ENCODE measurements at regions not wholly inside any gene's neighbourhood (a gene's known extent, or its start where the extent isn't known, plus 50 kb on each side); places are given as distances from the start of the nearest gene placed in this dataset.

DNA sequence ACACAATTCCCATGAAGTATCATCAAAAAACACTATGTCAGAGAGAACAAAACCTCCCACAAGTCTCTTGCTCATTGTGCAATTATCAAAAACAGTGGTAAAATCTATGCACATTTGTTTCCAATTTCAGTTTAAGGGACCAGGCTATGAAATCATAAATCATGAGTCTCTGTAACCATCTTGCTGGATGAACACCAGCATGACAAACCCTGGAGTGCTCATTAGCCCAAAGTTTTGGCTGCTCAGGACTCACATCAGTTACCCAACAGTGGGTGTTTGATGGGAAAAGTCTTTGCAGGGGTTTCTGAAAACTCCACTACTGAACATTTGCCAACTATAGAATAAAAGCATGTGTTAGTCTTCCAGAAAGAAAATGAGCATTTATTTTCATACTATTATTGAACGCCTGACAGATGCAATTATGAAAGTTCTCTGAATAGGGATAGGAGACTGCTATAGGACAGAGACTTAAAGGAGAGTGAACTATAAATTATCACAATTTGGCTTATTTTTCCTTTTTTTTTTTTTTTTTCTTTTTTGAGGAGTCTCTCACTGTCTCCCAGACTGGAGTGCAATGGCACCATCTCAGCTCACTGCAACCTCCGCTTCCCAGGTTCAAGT is 240.8 kb upstream of the KCNMB2 start:
- Histone ChIP-seq H3K4me2 (no peak overlapping the region), H3K9me2 (ENCODE audit: insufficient read depth) (no peaks in the 10 kb centered on the region), H3F3A (ENCODE audit: insufficient read depth, low read depth) (no peaks in the 10 kb centered on the region), H3K27me3 (ENCODE audit: insufficient read depth, low read depth) (no peaks in the 10 kb centered on the region), H3K27ac (no peak overlapping the region), H3K79me2 (ENCODE audit: low read depth) (no peaks in the 10 kb centered on the region), H3K4me3 (no peak overlapping the region), H3K9me3 (ENCODE audit: insufficient read depth, low read depth) (no peaks in the 10 kb centered on the region; the same call in 1 of the 2 replicates), H4K20me1 (ENCODE audit: insufficient read depth) (no peaks in the 10 kb centered on the region), H3K4me1 (replicated peaks; ENCODE audit: insufficient read depth) (no peaks in the 10 kb centered on the region), H3K36me3 (ENCODE audit: low read depth) (no peaks in the 10 kb centered on the region), H2AFZ (no peak overlapping the region)
- POLR2A ChIA-PET (ENCODE audit: unreplicated experiment): no interaction called here
- intact Hi-C loops (cut with micrococcal nuclease; ENCODE audit: unreplicated experiment): no loop called here
- BruUV-seq (replicated peaks): no TSS peak
- TF ChIP-seq CTCF (conservative IDR thresholded peaks at IDR 0.05): no peak
- CTCF ChIA-PET: no interaction called here
- DNase-seq: no peak

DNA sequence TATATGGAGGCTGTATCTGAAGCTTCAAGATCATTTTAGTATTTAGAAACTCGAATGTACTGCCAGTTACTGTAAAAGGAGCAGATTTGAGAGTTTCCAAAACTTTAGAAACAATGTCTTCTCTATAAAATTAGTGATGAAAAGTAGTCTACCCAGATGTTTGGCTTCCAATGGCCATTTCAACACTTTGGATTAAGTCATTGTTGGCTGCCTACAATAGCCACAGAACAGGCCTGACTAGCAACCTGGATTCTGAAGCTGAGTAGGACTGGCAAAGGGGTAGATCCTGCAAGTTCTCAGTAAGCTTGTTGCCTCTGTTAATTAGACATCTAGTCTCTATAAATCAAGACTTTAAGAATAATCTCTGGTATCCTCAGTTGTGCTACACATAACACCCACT is 239.0 kb upstream of the KCNMB2 start:
- H3K9me3 ChIP-seq (ENCODE audit: insufficient read depth, low read depth): no peaks in the 10 kb centered on the region; the same call in 1 of the 2 replicates
- H2AFZ ChIP-seq: no peak overlapping the region
- H3K4me2 ChIP-seq: no peak overlapping the region
- no peak for DNase-seq
- intact Hi-C loops (cut with micrococcal nuclease; ENCODE audit: unreplicated experiment): no loop called here
- ChIA-PET POLR2A (ENCODE audit: unreplicated experiment) (no interaction called here), CTCF (no interaction called here)
- H3K4me3 ChIP-seq: no peak overlapping the region
- H3K36me3 ChIP-seq (ENCODE audit: low read depth): no peaks in the 10 kb centered on the region
- BruUV-seq (replicated peaks): no TSS peak
- TF ChIP-seq EZH2 (IDR thresholded peaks at IDR 0.05; ENCODE audit: low read depth) (no peak), CTCF (conservative IDR thresholded peaks at IDR 0.05) (no peak)
- H3K27me3 ChIP-seq (ENCODE audit: insufficient read depth, low read depth): no peaks in the 10 kb centered on the region
- H3K27ac ChIP-seq: no peak overlapping the region
- H3K79me2 ChIP-seq (ENCODE audit: low read depth): no peaks in the 10 kb centered on the region
- no peaks in the 10 kb centered on the region for H3K9me2 ChIP-seq (ENCODE audit: insufficient read depth)
- no peaks in the 10 kb centered on the region for H4K20me1 ChIP-seq (ENCODE audit: insufficient read depth)
- H3F3A ChIP-seq (ENCODE audit: insufficient read depth, low read depth): no peaks in the 10 kb centered on the region
- no peaks in the 10 kb centered on the region for H3K4me1 ChIP-seq (replicated peaks; ENCODE audit: insufficient read depth)

DNA sequence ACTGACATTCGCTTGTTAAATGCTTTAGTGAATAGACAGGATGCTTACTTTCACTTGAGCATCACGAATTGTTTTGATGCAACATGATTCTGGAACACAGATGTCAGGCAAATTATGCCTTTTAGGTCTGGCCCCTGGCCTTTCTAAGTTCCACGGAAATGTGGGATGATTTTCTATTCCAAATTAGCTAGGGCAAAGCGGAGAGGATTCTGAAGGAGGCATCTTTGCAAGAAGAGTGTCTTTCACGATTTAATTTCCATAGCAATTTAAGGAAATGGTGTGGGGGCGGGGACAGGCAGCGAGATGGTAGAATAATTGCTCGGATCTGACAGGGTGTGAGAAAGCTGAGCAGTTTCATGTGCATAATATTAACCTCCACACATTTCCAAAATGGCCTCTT is 238.5 kb upstream of the KCNMB2 start:
- no peaks in the 10 kb centered on the region; the same call in 1 of the 2 replicates for H3K9me3 ChIP-seq (ENCODE audit: insufficient read depth, low read depth)
- BruUV-seq (replicated peaks): no TSS peak
- no peak overlapping the region for H2AFZ ChIP-seq
- H4K20me1 ChIP-seq (ENCODE audit: insufficient read depth): no peaks in the 10 kb centered on the region
- no peaks in the 10 kb centered on the region for H3K27me3 ChIP-seq (ENCODE audit: insufficient read depth, low read depth)
- no peak for DNase-seq
- ChIA-PET CTCF (no interaction called here), POLR2A (ENCODE audit: unreplicated experiment) (no interaction called here)
- TF ChIP-seq CTCF (conservative IDR thresholded peaks at IDR 0.05): no peak
- H3K4me2 ChIP-seq: no peak overlapping the region
- H3K9me2 ChIP-seq (ENCODE audit: insufficient read depth): no peaks in the 10 kb centered on the region
- no peaks in the 10 kb centered on the region for H3F3A ChIP-seq (ENCODE audit: insufficient read depth, low read depth)
- no peaks in the 10 kb centered on the region for H3K4me1 ChIP-seq (replicated peaks; ENCODE audit: insufficient read depth)
- no peaks in the 10 kb centered on the region for H3K79me2 ChIP-seq (ENCODE audit: low read depth)
- H3K27ac ChIP-seq: no peak overlapping the region
- no peak overlapping the region for H3K4me3 ChIP-seq
- no peaks in the 10 kb centered on the region for H3K36me3 ChIP-seq (ENCODE audit: low read depth)
- intact Hi-C loops (cut with micrococcal nuclease; ENCODE audit: unreplicated experiment): no loop called here

Data from PC-9 (cell line).